ENCODE measurements at regions not wholly inside any gene's neighbourhood (a gene's known extent, or its start where the extent isn't known, plus 50 kb on each side); places are given as distances from the start of the nearest gene placed in this dataset.

DNA sequence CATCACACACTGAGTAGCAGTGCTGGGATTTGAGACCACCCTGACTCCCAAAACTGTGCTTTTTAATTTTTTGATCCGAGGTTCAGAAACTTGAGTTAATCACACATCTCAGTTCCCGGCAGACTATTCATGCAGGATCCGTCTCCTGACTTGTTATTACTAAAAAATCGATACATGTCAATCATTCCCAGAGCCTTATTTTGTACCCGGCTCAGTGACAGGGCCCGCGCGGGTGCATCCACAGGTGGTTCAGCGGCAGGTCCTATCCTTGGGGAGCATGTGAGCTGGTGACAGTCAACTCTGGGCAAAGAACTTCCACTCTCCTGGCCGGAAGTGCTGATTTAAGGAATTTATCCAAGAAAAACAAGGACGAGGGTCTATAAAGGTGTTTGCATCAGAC, 95.9 kb upstream of the MVB12B start:
- TF ChIP-seq, protein P1, sequence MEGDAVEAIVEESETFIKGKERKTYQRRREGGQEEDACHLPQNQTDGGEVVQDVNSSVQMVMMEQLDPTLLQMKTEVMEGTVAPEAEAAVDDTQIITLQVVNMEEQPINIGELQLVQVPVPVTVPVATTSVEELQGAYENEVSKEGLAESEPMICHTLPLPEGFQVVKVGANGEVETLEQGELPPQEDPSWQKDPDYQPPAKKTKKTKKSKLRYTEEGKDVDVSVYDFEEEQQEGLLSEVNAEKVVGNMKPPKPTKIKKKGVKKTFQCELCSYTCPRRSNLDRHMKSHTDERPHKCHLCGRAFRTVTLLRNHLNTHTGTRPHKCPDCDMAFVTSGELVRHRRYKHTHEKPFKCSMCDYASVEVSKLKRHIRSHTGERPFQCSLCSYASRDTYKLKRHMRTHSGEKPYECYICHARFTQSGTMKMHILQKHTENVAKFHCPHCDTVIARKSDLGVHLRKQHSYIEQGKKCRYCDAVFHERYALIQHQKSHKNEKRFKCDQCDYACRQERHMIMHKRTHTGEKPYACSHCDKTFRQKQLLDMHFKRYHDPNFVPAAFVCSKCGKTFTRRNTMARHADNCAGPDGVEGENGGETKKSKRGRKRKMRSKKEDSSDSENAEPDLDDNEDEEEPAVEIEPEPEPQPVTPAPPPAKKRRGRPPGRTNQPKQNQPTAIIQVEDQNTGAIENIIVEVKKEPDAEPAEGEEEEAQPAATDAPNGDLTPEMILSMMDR (IDR thresholded peaks at IDR 0.05) = no peak
- TF ChIP-seq EZH2 (IDR thresholded peaks at IDR 0.05; ENCODE audit: borderline replicate concordance, insufficient read depth, low read depth, low read length, poor library complexity, severe bottlenecking) = no peak
